ENCODE measurements at regions not wholly inside any gene's neighbourhood (a gene's known extent, or its start where the extent isn't known, plus 50 kb on each side); places are given as distances from the start of the nearest gene placed in this dataset.
A peak's percentile ranks its signal among the peaks of the same experiment; 100 is the strongest.

- H3K9me3 Mint-ChIP-seq = peaks cover 16% of the 10 kb centered on the region
- Histone ChIP-seq H3K4me2 (peak overlapping the region; percentile 88), H3F3A (replicated peaks; ENCODE audit: low read depth) (0 out of 2 replicates have a peak, but pooled peaks cover 3% of the 10 kb centered on the region), H4K20me1 (replicated peaks; ENCODE audit: insufficient read depth) (no peaks in the 10 kb centered on the region), H3K9me2 (ENCODE audit: insufficient read depth) (peaks cover 9% of the 10 kb centered on the region), H3K36me3 (ENCODE audit: insufficient read depth) (no peaks in the 10 kb centered on the region), H3K27me3 (ENCODE audit: insufficient read depth) (peaks cover 30% of the 10 kb centered on the region), H3K79me2 (replicated peaks; ENCODE audit: insufficient read depth) (no peaks in the 10 kb centered on the region), H3K4me1 (ENCODE audit: insufficient read depth) (peaks cover 13% of the 10 kb centered on the region), H3K4me3 (peak overlapping the region; percentile 62; the same call in 1 of the 2 replicates), H3K27ac (ENCODE audit: low read depth) (no peak overlapping the region), H2AFZ (peak overlapping the region; percentile 97; the same call in 1 of the 2 replicates)
- DNase-seq (ENCODE audit: low spot score) (no peak), ATAC-seq (peak; percentile 23)
- H3K36me3 Mint-ChIP-seq (ENCODE audit: low read depth) = peaks cover 12% of the 10 kb centered on the region
- peaks cover 32% of the 10 kb centered on the region for H3K27me3 Mint-ChIP-seq (ENCODE audit: insufficient read depth, low read depth, poor library complexity)
- H3K4me3 Mint-ChIP-seq = peak overlapping the region; percentile 73
- TF ChIP-seq ZNF114 (CRISPR knock-in tag; IDR thresholded peaks at IDR 0.05) (0 out of 2 replicates have a peak, but pooled peaks have one; percentile 15), JUNB (IDR thresholded peaks at IDR 0.05; ENCODE audit: unreplicated experiment) (no peak)
- no peak overlapping the region for H3K27ac Mint-ChIP-seq
- peaks cover 22% of the 10 kb centered on the region for H3K4me1 Mint-ChIP-seq
These were observed 95.8 kb downstream of the SEC61G start for GRCh38 chr7:54663186-54663585.

GRCh38 chr7:54662701-54663100, 96.3 kb downstream of the SEC61G start:
- H2AFZ ChIP-seq = peak overlapping the region; percentile 74
- H4K20me1 ChIP-seq (replicated peaks; ENCODE audit: insufficient read depth) = no peaks in the 10 kb centered on the region
- no peak overlapping the region for H3K4me2 ChIP-seq
- 0 out of 2 replicates have a peak, but pooled peaks cover 3% of the 10 kb centered on the region for H3F3A ChIP-seq (replicated peaks; ENCODE audit: low read depth)
- no peaks in the 10 kb centered on the region for H3K79me2 ChIP-seq (replicated peaks; ENCODE audit: insufficient read depth)
- peaks cover 22% of the 10 kb centered on the region for H3K4me1 Mint-ChIP-seq
- no peak overlapping the region for H3K4me3 Mint-ChIP-seq
- ATAC-seq = no peak
- peaks cover 12% of the 10 kb centered on the region for H3K36me3 Mint-ChIP-seq (ENCODE audit: low read depth)
- no peak overlapping the region for H3K27ac ChIP-seq (ENCODE audit: low read depth)
- H3K27me3 Mint-ChIP-seq (ENCODE audit: insufficient read depth, low read depth, poor library complexity) = peaks cover 32% of the 10 kb centered on the region
- no peaks in the 10 kb centered on the region for H3K36me3 ChIP-seq (ENCODE audit: insufficient read depth)
- peaks cover 13% of the 10 kb centered on the region for H3K4me1 ChIP-seq (ENCODE audit: insufficient read depth)
- DNase-seq (ENCODE audit: low spot score) = no peak
- no peak overlapping the region for H3K27ac Mint-ChIP-seq
- H3K9me3 Mint-ChIP-seq = peaks cover 17% of the 10 kb centered on the region
- no peak overlapping the region for H3K4me3 ChIP-seq
- peaks cover 30% of the 10 kb centered on the region for H3K27me3 ChIP-seq (ENCODE audit: insufficient read depth)
- H3K9me2 ChIP-seq (ENCODE audit: insufficient read depth) = peaks cover 9% of the 10 kb centered on the region
- no peak for TF ChIP-seq ZNF114 (CRISPR knock-in tag; IDR thresholded peaks at IDR 0.05)
- no peak for TF ChIP-seq REST (IDR thresholded peaks at IDR 0.05; ENCODE audit: unreplicated experiment)
- TF ChIP-seq EZH2 (IDR thresholded peaks at IDR 0.05; ENCODE audit: low read depth, unreplicated experiment) = no peak
- TF ChIP-seq, protein P1, sequence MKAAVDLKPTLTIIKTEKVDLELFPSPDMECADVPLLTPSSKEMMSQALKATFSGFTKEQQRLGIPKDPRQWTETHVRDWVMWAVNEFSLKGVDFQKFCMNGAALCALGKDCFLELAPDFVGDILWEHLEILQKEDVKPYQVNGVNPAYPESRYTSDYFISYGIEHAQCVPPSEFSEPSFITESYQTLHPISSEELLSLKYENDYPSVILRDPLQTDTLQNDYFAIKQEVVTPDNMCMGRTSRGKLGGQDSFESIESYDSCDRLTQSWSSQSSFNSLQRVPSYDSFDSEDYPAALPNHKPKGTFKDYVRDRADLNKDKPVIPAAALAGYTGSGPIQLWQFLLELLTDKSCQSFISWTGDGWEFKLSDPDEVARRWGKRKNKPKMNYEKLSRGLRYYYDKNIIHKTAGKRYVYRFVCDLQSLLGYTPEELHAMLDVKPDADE (IDR thresholded peaks at IDR 0.05) = no peak
- no peak for TF ChIP-seq NANOG (IDR thresholded peaks at IDR 0.05; ENCODE audit: borderline replicate concordance)
- TF ChIP-seq POLR2AphosphoS5 (IDR thresholded peaks at IDR 0.05; ENCODE audit: low read depth) = no peak
- TF ChIP-seq, protein P2, sequence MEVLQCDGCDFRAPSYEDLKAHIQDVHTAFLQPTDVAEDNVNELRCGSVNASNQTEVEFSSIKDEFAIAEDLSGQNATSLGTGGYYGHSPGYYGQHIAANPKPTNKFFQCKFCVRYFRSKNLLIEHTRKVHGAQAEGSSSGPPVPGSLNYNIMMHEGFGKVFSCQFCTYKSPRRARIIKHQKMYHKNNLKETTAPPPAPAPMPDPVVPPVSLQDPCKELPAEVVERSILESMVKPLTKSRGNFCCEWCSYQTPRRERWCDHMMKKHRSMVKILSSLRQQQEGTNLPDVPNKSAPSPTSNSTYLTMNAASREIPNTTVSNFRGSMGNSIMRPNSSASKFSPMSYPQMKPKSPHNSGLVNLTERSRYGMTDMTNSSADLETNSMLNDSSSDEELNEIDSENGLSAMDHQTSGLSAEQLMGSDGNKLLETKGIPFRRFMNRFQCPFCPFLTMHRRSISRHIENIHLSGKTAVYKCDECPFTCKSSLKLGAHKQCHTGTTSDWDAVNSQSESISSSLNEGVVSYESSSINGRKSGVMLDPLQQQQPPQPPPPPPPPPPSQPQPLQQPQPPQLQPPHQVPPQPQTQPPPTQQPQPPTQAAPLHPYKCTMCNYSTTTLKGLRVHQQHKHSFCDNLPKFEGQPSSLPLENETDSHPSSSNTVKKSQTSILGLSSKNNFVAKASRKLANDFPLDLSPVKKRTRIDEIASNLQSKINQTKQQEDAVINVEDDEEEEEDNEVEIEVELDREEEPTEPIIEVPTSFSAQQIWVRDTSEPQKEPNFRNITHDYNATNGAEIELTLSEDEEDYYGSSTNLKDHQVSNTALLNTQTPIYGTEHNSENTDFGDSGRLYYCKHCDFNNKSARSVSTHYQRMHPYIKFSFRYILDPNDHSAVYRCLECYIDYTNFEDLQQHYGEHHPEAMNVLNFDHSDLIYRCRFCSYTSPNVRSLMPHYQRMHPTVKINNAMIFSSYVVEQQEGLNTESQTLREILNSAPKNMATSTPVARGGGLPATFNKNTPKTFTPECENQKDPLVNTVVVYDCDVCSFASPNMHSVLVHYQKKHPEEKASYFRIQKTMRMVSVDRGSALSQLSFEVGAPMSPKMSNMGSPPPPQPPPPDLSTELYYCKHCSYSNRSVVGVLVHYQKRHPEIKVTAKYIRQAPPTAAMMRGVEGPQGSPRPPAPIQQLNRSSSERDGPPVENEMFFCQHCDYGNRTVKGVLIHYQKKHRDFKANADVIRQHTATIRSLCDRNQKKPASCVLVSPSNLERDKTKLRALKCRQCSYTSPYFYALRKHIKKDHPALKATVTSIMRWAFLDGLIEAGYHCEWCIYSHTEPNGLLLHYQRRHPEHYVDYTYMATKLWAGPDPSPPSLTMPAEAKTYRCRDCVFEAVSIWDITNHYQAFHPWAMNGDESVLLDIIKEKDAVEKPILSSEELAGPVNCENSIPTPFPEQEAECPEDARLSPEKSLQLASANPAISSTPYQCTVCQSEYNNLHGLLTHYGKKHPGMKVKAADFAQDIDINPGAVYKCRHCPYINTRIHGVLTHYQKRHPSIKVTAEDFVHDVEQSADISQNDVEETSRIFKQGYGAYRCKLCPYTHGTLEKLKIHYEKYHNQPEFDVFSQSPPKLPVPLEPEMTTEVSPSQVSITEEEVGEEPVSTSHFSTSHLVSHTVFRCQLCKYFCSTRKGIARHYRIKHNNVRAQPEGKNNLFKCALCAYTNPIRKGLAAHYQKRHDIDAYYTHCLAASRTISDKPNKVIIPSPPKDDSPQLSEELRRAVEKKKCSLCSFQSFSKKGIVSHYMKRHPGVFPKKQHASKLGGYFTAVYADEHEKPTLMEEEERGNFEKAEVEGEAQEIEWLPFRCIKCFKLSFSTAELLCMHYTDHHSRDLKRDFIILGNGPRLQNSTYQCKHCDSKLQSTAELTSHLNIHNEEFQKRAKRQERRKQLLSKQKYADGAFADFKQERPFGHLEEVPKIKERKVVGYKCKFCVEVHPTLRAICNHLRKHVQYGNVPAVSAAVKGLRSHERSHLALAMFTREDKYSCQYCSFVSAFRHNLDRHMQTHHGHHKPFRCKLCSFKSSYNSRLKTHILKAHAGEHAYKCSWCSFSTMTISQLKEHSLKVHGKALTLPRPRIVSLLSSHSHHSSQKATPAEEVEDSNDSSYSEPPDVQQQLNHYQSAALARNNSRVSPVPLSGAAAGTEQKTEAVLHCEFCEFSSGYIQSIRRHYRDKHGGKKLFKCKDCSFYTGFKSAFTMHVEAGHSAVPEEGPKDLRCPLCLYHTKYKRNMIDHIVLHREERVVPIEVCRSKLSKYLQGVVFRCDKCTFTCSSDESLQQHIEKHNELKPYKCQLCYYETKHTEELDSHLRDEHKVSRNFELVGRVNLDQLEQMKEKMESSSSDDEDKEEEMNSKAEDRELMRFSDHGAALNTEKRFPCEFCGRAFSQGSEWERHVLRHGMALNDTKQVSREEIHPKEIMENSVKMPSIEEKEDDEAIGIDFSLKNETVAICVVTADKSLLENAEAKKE (CRISPR knock-in tag; IDR thresholded peaks at IDR 0.05) = no peak
- no peak for TF ChIP-seq ZNF331 (CRISPR knock-in tag; IDR thresholded peaks at IDR 0.05; ENCODE audit: low read depth)
- no peak for TF ChIP-seq CREB1 (CRISPR knock-in tag; IDR thresholded peaks at IDR 0.05; ENCODE audit: low read depth)
